ENCODE measurements at regions not wholly inside any gene's neighbourhood (a gene's known extent, or its start where the extent isn't known, plus 50 kb on each side); places are given as distances from the start of the nearest gene placed in this dataset.

DNA sequence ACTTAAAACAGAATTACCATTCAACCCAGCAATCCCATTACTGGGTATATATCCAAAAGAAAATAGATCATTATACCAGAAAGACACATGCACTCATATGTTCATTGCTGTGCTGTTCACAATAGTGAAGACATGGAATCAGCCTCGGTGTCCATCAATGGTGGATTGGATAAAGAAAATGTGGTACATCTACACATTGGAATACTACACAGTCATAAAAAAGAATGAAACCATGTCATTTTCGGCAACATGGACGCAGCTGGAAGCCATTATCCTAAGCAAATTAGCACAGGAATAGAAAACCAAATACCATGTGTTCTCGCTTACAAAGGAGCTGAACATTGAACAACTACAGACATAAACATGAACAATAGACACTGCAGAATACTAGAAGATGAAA is 244.8 kb upstream of the PROX1 start:
- Histone ChIP-seq H3K4me3 (ENCODE audit: low read length) (no peak overlapping the region), H3K9me3 (ENCODE audit: low read length) (no peaks in the 10 kb centered on the region), H2AFZ (ENCODE audit: low read depth, low read length) (no peak overlapping the region), H3K9ac (ENCODE audit: low read length) (no peak overlapping the region), H3K79me2 (replicated peaks; ENCODE audit: insufficient read depth, low read length) (no peaks in the 10 kb centered on the region), H3F3A (ENCODE audit: insufficient read depth, low read length, poor library complexity, severe bottlenecking) (no peaks in the 10 kb centered on the region), H4K20me1 (ENCODE audit: insufficient read depth) (no peaks in the 10 kb centered on the region), H3K27ac (ENCODE audit: low read length) (no peak overlapping the region), H3K27me3 (ENCODE audit: insufficient read depth, low read depth, low read length) (no peaks in the 10 kb centered on the region), H3K9me2 (ENCODE audit: insufficient read depth, low read length) (no peaks in the 10 kb centered on the region), H3K36me3 (ENCODE audit: insufficient read depth, low read length) (no peaks in the 10 kb centered on the region), H3K4me2 (ENCODE audit: low read length) (no peak overlapping the region)
- TF ChIP-seq MXI1 (conservative IDR thresholded peaks at IDR 0.05; ENCODE audit: poor library complexity, severe bottlenecking) (no peak), EP300 (conservative IDR thresholded peaks at IDR 0.05; ENCODE audit: poor library complexity, severe bottlenecking) (no peak), SMC3 (conservative IDR thresholded peaks at IDR 0.05; ENCODE audit: poor library complexity) (no peak), EZH2 (IDR thresholded peaks at IDR 0.05; ENCODE audit: borderline replicate concordance, insufficient read depth, low read length, poor library complexity, severe bottlenecking) (no peak), POLR2AphosphoS5 (IDR thresholded peaks at IDR 0.05) (no peak), TAF1 (IDR thresholded peaks at IDR 0.05; ENCODE audit: low read depth) (no peak), RAD21 (conservative IDR thresholded peaks at IDR 0.05) (no peak)
- TF ChIP-seq, protein P1, sequence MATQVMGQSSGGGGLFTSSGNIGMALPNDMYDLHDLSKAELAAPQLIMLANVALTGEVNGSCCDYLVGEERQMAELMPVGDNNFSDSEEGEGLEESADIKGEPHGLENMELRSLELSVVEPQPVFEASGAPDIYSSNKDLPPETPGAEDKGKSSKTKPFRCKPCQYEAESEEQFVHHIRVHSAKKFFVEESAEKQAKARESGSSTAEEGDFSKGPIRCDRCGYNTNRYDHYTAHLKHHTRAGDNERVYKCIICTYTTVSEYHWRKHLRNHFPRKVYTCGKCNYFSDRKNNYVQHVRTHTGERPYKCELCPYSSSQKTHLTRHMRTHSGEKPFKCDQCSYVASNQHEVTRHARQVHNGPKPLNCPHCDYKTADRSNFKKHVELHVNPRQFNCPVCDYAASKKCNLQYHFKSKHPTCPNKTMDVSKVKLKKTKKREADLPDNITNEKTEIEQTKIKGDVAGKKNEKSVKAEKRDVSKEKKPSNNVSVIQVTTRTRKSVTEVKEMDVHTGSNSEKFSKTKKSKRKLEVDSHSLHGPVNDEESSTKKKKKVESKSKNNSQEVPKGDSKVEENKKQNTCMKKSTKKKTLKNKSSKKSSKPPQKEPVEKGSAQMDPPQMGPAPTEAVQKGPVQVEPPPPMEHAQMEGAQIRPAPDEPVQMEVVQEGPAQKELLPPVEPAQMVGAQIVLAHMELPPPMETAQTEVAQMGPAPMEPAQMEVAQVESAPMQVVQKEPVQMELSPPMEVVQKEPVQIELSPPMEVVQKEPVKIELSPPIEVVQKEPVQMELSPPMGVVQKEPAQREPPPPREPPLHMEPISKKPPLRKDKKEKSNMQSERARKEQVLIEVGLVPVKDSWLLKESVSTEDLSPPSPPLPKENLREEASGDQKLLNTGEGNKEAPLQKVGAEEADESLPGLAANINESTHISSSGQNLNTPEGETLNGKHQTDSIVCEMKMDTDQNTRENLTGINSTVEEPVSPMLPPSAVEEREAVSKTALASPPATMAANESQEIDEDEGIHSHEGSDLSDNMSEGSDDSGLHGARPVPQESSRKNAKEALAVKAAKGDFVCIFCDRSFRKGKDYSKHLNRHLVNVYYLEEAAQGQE (IDR thresholded peaks at IDR 0.05; ENCODE audit: borderline replicate concordance) = no peak
- TF ChIP-seq, protein P2, sequence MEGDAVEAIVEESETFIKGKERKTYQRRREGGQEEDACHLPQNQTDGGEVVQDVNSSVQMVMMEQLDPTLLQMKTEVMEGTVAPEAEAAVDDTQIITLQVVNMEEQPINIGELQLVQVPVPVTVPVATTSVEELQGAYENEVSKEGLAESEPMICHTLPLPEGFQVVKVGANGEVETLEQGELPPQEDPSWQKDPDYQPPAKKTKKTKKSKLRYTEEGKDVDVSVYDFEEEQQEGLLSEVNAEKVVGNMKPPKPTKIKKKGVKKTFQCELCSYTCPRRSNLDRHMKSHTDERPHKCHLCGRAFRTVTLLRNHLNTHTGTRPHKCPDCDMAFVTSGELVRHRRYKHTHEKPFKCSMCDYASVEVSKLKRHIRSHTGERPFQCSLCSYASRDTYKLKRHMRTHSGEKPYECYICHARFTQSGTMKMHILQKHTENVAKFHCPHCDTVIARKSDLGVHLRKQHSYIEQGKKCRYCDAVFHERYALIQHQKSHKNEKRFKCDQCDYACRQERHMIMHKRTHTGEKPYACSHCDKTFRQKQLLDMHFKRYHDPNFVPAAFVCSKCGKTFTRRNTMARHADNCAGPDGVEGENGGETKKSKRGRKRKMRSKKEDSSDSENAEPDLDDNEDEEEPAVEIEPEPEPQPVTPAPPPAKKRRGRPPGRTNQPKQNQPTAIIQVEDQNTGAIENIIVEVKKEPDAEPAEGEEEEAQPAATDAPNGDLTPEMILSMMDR (IDR thresholded peaks at IDR 0.05; ENCODE audit: poor library complexity, severe bottlenecking) = no peak

DNA sequence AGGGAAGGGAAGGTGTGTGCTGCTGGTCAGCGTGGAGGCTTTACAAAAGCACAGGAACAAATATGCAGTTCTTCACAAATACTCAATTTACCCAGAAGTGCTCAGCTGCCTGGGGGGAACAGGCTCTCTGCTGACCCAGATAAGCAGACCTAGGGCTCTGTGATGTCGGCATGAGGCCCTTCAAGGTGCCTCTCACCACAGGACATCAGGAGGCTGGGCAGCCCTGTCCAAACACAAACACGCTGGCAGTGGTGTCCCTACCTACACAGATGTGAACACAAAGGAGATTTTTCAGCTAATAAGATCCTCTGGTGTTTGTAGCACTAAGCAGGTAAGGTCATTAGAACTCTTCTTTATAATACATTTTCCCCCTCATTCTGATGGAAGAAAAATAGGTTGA is 243.0 kb upstream of the PROX1 start:
- Histone ChIP-seq H3K27ac (ENCODE audit: low read length) (no peak overlapping the region), H2AFZ (ENCODE audit: low read depth, low read length) (no peak overlapping the region), H3K79me2 (replicated peaks; ENCODE audit: insufficient read depth, low read length) (no peaks in the 10 kb centered on the region), H3K4me2 (ENCODE audit: low read length) (no peak overlapping the region), H3K36me3 (ENCODE audit: insufficient read depth, low read length) (no peaks in the 10 kb centered on the region), H3K9ac (ENCODE audit: low read length) (no peak overlapping the region), H3K27me3 (ENCODE audit: insufficient read depth, low read depth, low read length) (no peaks in the 10 kb centered on the region), H3K9me2 (ENCODE audit: insufficient read depth, low read length) (no peaks in the 10 kb centered on the region), H4K20me1 (ENCODE audit: insufficient read depth) (no peaks in the 10 kb centered on the region), H3F3A (ENCODE audit: insufficient read depth, low read length, poor library complexity, severe bottlenecking) (no peaks in the 10 kb centered on the region), H3K9me3 (ENCODE audit: low read length) (no peaks in the 10 kb centered on the region), H3K4me3 (ENCODE audit: low read length) (no peak overlapping the region)
- TF ChIP-seq POLR2AphosphoS5 (IDR thresholded peaks at IDR 0.05) (no peak), EZH2 (IDR thresholded peaks at IDR 0.05; ENCODE audit: borderline replicate concordance, insufficient read depth, low read length, poor library complexity, severe bottlenecking) (no peak), EP300 (conservative IDR thresholded peaks at IDR 0.05; ENCODE audit: poor library complexity, severe bottlenecking) (no peak), RAD21 (conservative IDR thresholded peaks at IDR 0.05) (no peak), MXI1 (conservative IDR thresholded peaks at IDR 0.05; ENCODE audit: poor library complexity, severe bottlenecking) (no peak), TAF1 (IDR thresholded peaks at IDR 0.05; ENCODE audit: low read depth) (no peak), SMC3 (conservative IDR thresholded peaks at IDR 0.05; ENCODE audit: poor library complexity) (no peak)
- TF ChIP-seq, protein P1 (IDR thresholded peaks at IDR 0.05; ENCODE audit: borderline replicate concordance) = no peak
- TF ChIP-seq, protein P2 (IDR thresholded peaks at IDR 0.05; ENCODE audit: poor library complexity, severe bottlenecking) = no peak
